Brain microvascular endothelial cell (primary cell): ENCODE measurements at regions not wholly inside any gene's neighbourhood (a gene's known extent, or its start where the extent isn't known, plus 50 kb on each side); places are given as distances from the start of the nearest gene placed in this dataset.
A peak's percentile ranks its signal among the peaks of the same experiment; 100 is the strongest.

Experiments
- DNase-seq: peaks from one replicate; pipeline ENCODE4 v3.0.0-alpha.2; 2020
- H3K27ac ChIP-seq: fragments of 250-450 bp; sonication (Bioruptor Pico); 2 replicates; pipeline ENCODE4 v1.5.1; 2020; ENCODE audit warnings: mild to moderate bottlenecking, moderate library complexity
- H3K27me3 ChIP-seq: fragments of 250-450 bp; sonication (Bioruptor Pico); replicated peaks from 2 replicates; pipeline ENCODE4 v1.5.1; 2020; ENCODE audit warnings: mild to moderate bottlenecking
- H3K36me3 ChIP-seq: fragments of 250-450 bp; sonication (Bioruptor Pico); replicated peaks from 2 replicates; pipeline ENCODE4 v1.5.1; 2020; ENCODE audit warnings: mild to moderate bottlenecking
- H3K4me3 ChIP-seq: 2 replicates; pipeline ENCODE4 v1.5.1; 2011; ENCODE audit warnings: low read depth, mild to moderate bottlenecking, control low read depth, low read length, moderate library complexity
- CTCF ChIP-seq: IDR thresholded peaks from 2 replicates; pipeline ENCODE4 v1.5.1; 2011; ENCODE audit warnings: low read depth, mild to moderate bottlenecking, moderate library complexity, low read length, control low read depth, inconsistent platforms; ENCODE audit errors: missing control alignments
- in situ Hi-C: cut with HindIII; loops from 2 replicates; pipeline ENCODE4 v1.10.0; 2017; ENCODE audit warnings: low sequenced_read_pairs, low pct_ligation_motif_present

GRCh38 chr14:85439696-85440328, 90.1 kb upstream of the FLRT2 start:
- H3K27ac ChIP-seq: no peak overlapping the region
- no peaks in the 10 kb centered on the region for H3K27me3 ChIP-seq
- peak; percentile 45 for DNase-seq
- no peaks in the 10 kb centered on the region for H3K36me3 ChIP-seq
- H3K4me3 ChIP-seq: no peak overlapping the region
- no peak for TF ChIP-seq CTCF
- in situ Hi-C loops: no loop called here

GRCh38 chr14:85441909-85442643, 87.9 kb upstream of the FLRT2 start:
- no peak for DNase-seq
- Histone ChIP-seq H3K36me3 (no peaks in the 10 kb centered on the region), H3K27ac (no peak overlapping the region), H3K27me3 (no peaks in the 10 kb centered on the region), H3K4me3 (no peak overlapping the region)
- in situ Hi-C loops: no loop called here
- no peak for TF ChIP-seq CTCF

- no peak for TF ChIP-seq CTCF
- H3K27me3 ChIP-seq: no peaks in the 10 kb centered on the region
- H3K4me3 ChIP-seq: no peak overlapping the region
- DNase-seq: no peak
- no peak overlapping the region for H3K27ac ChIP-seq
- H3K36me3 ChIP-seq: no peaks in the 10 kb centered on the region
- in situ Hi-C loops: no loop called here
These were observed 86.9 kb upstream of the FLRT2 start for GRCh38 chr14:85442996-85443395.

GRCh38 chr14:85444635-85445034, 85.3 kb upstream of the FLRT2 start:
- DNase-seq: peak; percentile 41
- in situ Hi-C loops: no loop called here
- H3K4me3 ChIP-seq: no peak overlapping the region
- H3K27me3 ChIP-seq: no peaks in the 10 kb centered on the region
- no peaks in the 10 kb centered on the region for H3K36me3 ChIP-seq
- TF ChIP-seq CTCF: no peak
- no peak overlapping the region for H3K27ac ChIP-seq

- Histone ChIP-seq H3K36me3 (no peaks in the 10 kb centered on the region), H3K27ac (no peak overlapping the region), H3K27me3 (no peaks in the 10 kb centered on the region), H3K4me3 (no peak overlapping the region)
- TF ChIP-seq CTCF: no peak
- in situ Hi-C loops: no loop called here
- DNase-seq: no peak
These were observed 84.7 kb upstream of the FLRT2 start for GRCh38 chr14:85445151-85445795.
